H9 (cell line): ENCODE measurements at regions not wholly inside any gene's neighbourhood (a gene's known extent, or its start where the extent isn't known, plus 50 kb on each side); places are given as distances from the start of the nearest gene placed in this dataset.

ENCODE experiments used
- DNase-seq: peaks from one replicate; pipeline ENCODE4 v3.0.0-alpha.2; 2017
- H2AFZ ChIP-seq: one replicate; pipeline ENCODE4 v1.6.1; 2013; ENCODE audit warnings: mild to moderate bottlenecking, low read length, control low read depth, moderate library complexity
- H2AK5ac ChIP-seq: 2 replicates; pipeline ENCODE4 v1.6.1; 2013; ENCODE audit warnings: low read length, control low read depth, mixed read lengths; ENCODE audit not compliant: insufficient read length
- H2BK120ac ChIP-seq: one replicate; pipeline ENCODE4 v1.6.1; 2013; ENCODE audit warnings: low read depth, mild to moderate bottlenecking, low read length, control low read depth, inconsistent platforms; ENCODE audit not compliant: poor library complexity, severe bottlenecking
- H2BK12ac ChIP-seq: 2 replicates; pipeline ENCODE4 v1.6.1; 2013; ENCODE audit warnings: low read length, control low read depth, mixed read lengths, low read depth; ENCODE audit not compliant: insufficient read length
- H2BK15ac ChIP-seq: 2 replicates; pipeline ENCODE4 v1.6.1; 2013; ENCODE audit warnings: low read depth, low read length, control low read depth
- H2BK20ac ChIP-seq: one replicate; pipeline ENCODE4 v1.6.1; 2013; ENCODE audit warnings: low read depth, mild to moderate bottlenecking, low read length, control low read depth, inconsistent platforms; ENCODE audit not compliant: poor library complexity, severe bottlenecking
- H2BK5ac ChIP-seq: 2 replicates; pipeline ENCODE4 v1.6.1; 2013; ENCODE audit warnings: low read length, control low read depth, mixed read lengths; ENCODE audit not compliant: insufficient read length
- H3K14ac ChIP-seq: 2 replicates; pipeline ENCODE4 v1.6.1; 2013; ENCODE audit warnings: low read length, control low read depth; ENCODE audit not compliant: insufficient read depth
- H3K18ac ChIP-seq: 2 replicates; pipeline ENCODE4 v1.6.1; 2013; ENCODE audit warnings: low read depth, mild to moderate bottlenecking, mixed read lengths, low read length, control low read depth; ENCODE audit not compliant: insufficient read length
- H3K23ac ChIP-seq: 2 replicates; pipeline ENCODE4 v1.6.1; 2013; ENCODE audit warnings: low read length, control low read depth, mixed read lengths, low read depth; ENCODE audit not compliant: insufficient read length
- H3K23me2 ChIP-seq: 2 replicates; pipeline ENCODE4 v1.6.1; 2013; ENCODE audit warnings: low read depth, mild to moderate bottlenecking, mixed read lengths, low read length, control low read depth; ENCODE audit not compliant: insufficient read length, poor library complexity, severe bottlenecking
- H3K27ac ChIP-seq: 2 replicates; pipeline ENCODE4 v1.5.1; 2013; ENCODE audit warnings: low read length, control low read depth, mixed read lengths, low read depth; ENCODE audit not compliant: insufficient read length
- H3K27me3 ChIP-seq: 2 replicates; pipeline ENCODE4 v1.6.1; 2013; ENCODE audit warnings: low read length, control low read depth, inconsistent platforms; ENCODE audit not compliant: insufficient read depth
- H3K4ac ChIP-seq: 2 replicates; pipeline ENCODE4 v1.6.1; 2013; ENCODE audit warnings: low read depth, mild to moderate bottlenecking, control low read depth, inconsistent platforms, low read length, moderate library complexity
- H3K4me1 ChIP-seq: 2 replicates; pipeline ENCODE4 v1.6.1; 2013; ENCODE audit warnings: low read length, control low read depth, inconsistent platforms; ENCODE audit not compliant: insufficient read depth
- H3K4me2 ChIP-seq: 2 replicates; pipeline ENCODE4 v1.6.1; 2013; ENCODE audit warnings: low read length, control low read depth, mixed read lengths; ENCODE audit not compliant: insufficient read length, insufficient read depth
- H3K56ac ChIP-seq: 2 replicates; pipeline ENCODE4 v1.6.1; 2013; ENCODE audit warnings: low read depth, mild to moderate bottlenecking, mixed read lengths, low read length, control low read depth; ENCODE audit not compliant: insufficient read length
- H3K79me1 ChIP-seq: 2 replicates; pipeline ENCODE4 v1.6.1; 2013; ENCODE audit warnings: low read depth, mild to moderate bottlenecking, moderate library complexity, low read length, control low read depth, inconsistent platforms; ENCODE audit not compliant: insufficient read depth, poor library complexity, severe bottlenecking
- H3K79me2 ChIP-seq: 2 replicates; pipeline ENCODE4 v1.6.1; 2013; ENCODE audit warnings: low read length, control low read depth, inconsistent platforms; ENCODE audit not compliant: insufficient read depth
- H3K9ac ChIP-seq: 2 replicates; pipeline ENCODE4 v1.6.1; 2013; ENCODE audit warnings: low read length, control low read depth, mixed read lengths; ENCODE audit not compliant: insufficient read length; ENCODE audit errors: extremely low read depth
- H3K9me3 ChIP-seq: one replicate; pipeline ENCODE4 v1.6.1; 2013; ENCODE audit warnings: low read depth, low read length, inconsistent platforms; ENCODE audit not compliant: control insufficient read depth
- H3T11ph ChIP-seq: one replicate; pipeline ENCODE4 v1.6.1; 2013; ENCODE audit warnings: mild to moderate bottlenecking, low read length, control low read depth, inconsistent platforms
- H4K20me1 ChIP-seq: one replicate; pipeline ENCODE4 v1.6.1; 2013; ENCODE audit not compliant: control insufficient read depth, insufficient read length, insufficient read depth
- H4K5ac ChIP-seq: 2 replicates; pipeline ENCODE4 v1.6.1; 2013; ENCODE audit warnings: low read depth, mild to moderate bottlenecking, mixed read lengths, low read length, control low read depth; ENCODE audit not compliant: insufficient read length
- H4K8ac ChIP-seq: replicated peaks from 2 replicates; pipeline ENCODE4 v1.6.1; 2013; ENCODE audit warnings: low read length, control low read depth, mixed read lengths, low read depth; ENCODE audit not compliant: insufficient read length
- H4K91ac ChIP-seq: 2 replicates; pipeline ENCODE4 v1.6.1; 2013; ENCODE audit warnings: low read depth, mild to moderate bottlenecking, moderate library complexity, mixed read lengths, low read length, control low read depth; ENCODE audit not compliant: insufficient read length
- H3K27ac Mint-ChIP-seq, 3 experiments: 2 replicates in 2 of 3; 3 replicates in 1 of 3; pipeline ENCODE4 v1.8.0; 2020 to 2021; ENCODE audit warnings: mixed read lengths in 3 of 3, mild to moderate bottlenecking in 1 of 3, moderate library complexity in 1 of 3
- H3K27me3 Mint-ChIP-seq: 2 replicates; pipeline ENCODE4 v1.8.0; 2021; ENCODE audit warnings: low read depth, mild to moderate bottlenecking, moderate library complexity, mixed read lengths
- H3K36me3 Mint-ChIP-seq, 3 experiments: 2 replicates in 2 of 3; 3 replicates in 1 of 3; pipeline ENCODE4 v1.8.0; 2020 to 2021; ENCODE audit warnings: low read depth in 3 of 3, mixed read lengths in 3 of 3; ENCODE audit not compliant: insufficient read depth in 1 of 3
- H3K4me1 Mint-ChIP-seq, 2 experiments: 2 replicates each; pipeline ENCODE4 v1.8.0; 2020; ENCODE audit warnings: mixed read lengths in 2 of 2
- H3K4me3 Mint-ChIP-seq, 2 experiments: 2 replicates in 1 of 2; 3 replicates in 1 of 2; pipeline ENCODE4 v1.8.0; 2020 to 2021; ENCODE audit warnings: mild to moderate bottlenecking in 2 of 2, mixed read lengths in 2 of 2, moderate library complexity in 1 of 2
- H3K9me3 Mint-ChIP-seq, 2 experiments: 2 replicates in 1 of 2; 3 replicates in 1 of 2; pipeline ENCODE4 v1.8.0; 2020; ENCODE audit warnings: mild to moderate bottlenecking in 2 of 2, mixed read lengths in 2 of 2, moderate library complexity in 1 of 2
- CTCF ChIP-seq: fragments of 200-600 bp; sonication (generic); conservative IDR thresholded peaks from 3 replicates; pipeline ENCODE4 v1.8.0; 2021; ENCODE audit warnings: antibody characterized with exemption, mild to moderate bottlenecking
- WGBS: extraction: QIAGEN DNeasy Blood & Tissue Kit; methylation state at CpG from one replicate; pipeline ENCODE4 v1.1.7; 2013; ENCODE audit warnings: missing lambda C conversion rate, low lambda C conversion rate, mixed read lengths; ENCODE audit not compliant: insufficient read length; ENCODE audit errors: extremely low coverage; 5-methylcytosine and 5-hydroxymethylcytosine counted together

GRCh38 chr4:65798498-65799127 is 128.3 kb upstream of the EPHA5 start:
- Histone ChIP-seq H3T11ph (no peak overlapping the region), H3K14ac (no peak overlapping the region), H4K5ac (no peak overlapping the region), H3K27me3 (no peaks in the 10 kb centered on the region; the same call in 1 of the 2 replicates), H4K20me1 (no peaks in the 10 kb centered on the region), H3K4me2 (no peak overlapping the region), H3K79me2 (no peaks in the 10 kb centered on the region), H4K8ac (no peak overlapping the region), H2BK12ac (no peak overlapping the region), H2AK5ac (no peak overlapping the region), H3K9me3 (no peaks in the 10 kb centered on the region), H3K4ac (no peak overlapping the region), H3K23ac (no peak overlapping the region), H2AFZ (no peak overlapping the region), H2BK20ac (no peak overlapping the region), H3K4me1 (peaks cover 2% of the 10 kb centered on the region; the same call in 1 of the 2 replicates), H3K23me2 (no peaks in the 10 kb centered on the region), H3K9ac (no peak overlapping the region), H2BK120ac (no peak overlapping the region), H3K79me1 (no peaks in the 10 kb centered on the region), H3K56ac (no peak overlapping the region), H2BK15ac (no peak overlapping the region), H2BK5ac (no peak overlapping the region), H4K91ac (no peak overlapping the region), H3K18ac (no peak overlapping the region), H3K27ac (no peak overlapping the region)
- no peaks in the 10 kb centered on the region; a peak in 1 of 7 replicates for H3K36me3 Mint-ChIP-seq
- H3K4me1 Mint-ChIP-seq, result peaks cover 2 to 3% of the 10 kb centered on the region in 2 experiments; a peak in 3 of 4 replicates
- no peak overlapping the region for H3K4me3 Mint-ChIP-seq
- no peaks in the 10 kb centered on the region; a peak in 1 of 5 replicates for H3K9me3 Mint-ChIP-seq
- H3K27me3 Mint-ChIP-seq, result no peaks in the 10 kb centered on the region
- TF ChIP-seq CTCF, result no peak
- DNase-seq, result no peak
- no CpG with 5 or more reads among the region's 2 CpGs for WGBS
- H3K27ac Mint-ChIP-seq, result peak overlapping the region in 1 of 3 experiments; percentile 17; a peak in 1 of 7 replicates
